GM23338 (cell line): ENCODE measurements at regions not wholly inside any gene's neighbourhood (a gene's known extent, or its start where the extent isn't known, plus 50 kb on each side); places are given as distances from the start of the nearest gene placed in this dataset.
A peak's percentile ranks its signal among the peaks of the same experiment; 100 is the strongest.

ENCODE experiments used
- ATAC-seq: fragments of 200-7000 bp; cut with Tn5 transposase; 3 replicates; pipeline ENCODE4 v1.9.1; 2020
- DNase-seq: peaks from one replicate; pipeline ENCODE4 v3.0.0-alpha.2; 2015; ENCODE audit warnings: low spot score
- H2AFZ ChIP-seq: fragments of 200-600 bp; sonication (generic); 2 replicates; pipeline ENCODE4 v1.8.0; 2016; ENCODE audit warnings: antibody characterized with exemption, mild to moderate bottlenecking, moderate library complexity
- H3F3A ChIP-seq: fragments of 200-600 bp; sonication (generic); replicated peaks from 2 replicates; pipeline ENCODE4 v1.8.0; 2017; ENCODE audit warnings: antibody characterized with exemption, mixed run types, low read depth
- H3K27ac ChIP-seq: fragments of 200-600 bp; sonication (generic); 2 replicates; pipeline ENCODE4 v1.6.1; 2016; ENCODE audit warnings: low read depth
- H3K27me3 ChIP-seq: fragments of 200-600 bp; sonication (generic); 2 replicates; pipeline ENCODE4 v1.8.0; 2016; ENCODE audit warnings: mild to moderate bottlenecking, mixed run types, moderate library complexity; ENCODE audit not compliant: insufficient read depth
- H3K36me3 ChIP-seq: fragments of 200-600 bp; sonication (generic); 2 replicates; pipeline ENCODE4 v1.8.0; 2016; ENCODE audit warnings: mild to moderate bottlenecking; ENCODE audit not compliant: insufficient read depth
- H3K4me1 ChIP-seq: fragments of 200-600 bp; sonication (generic); 2 replicates; pipeline ENCODE4 v1.8.0; 2016; ENCODE audit warnings: mild to moderate bottlenecking, moderate library complexity; ENCODE audit not compliant: insufficient read depth
- H3K4me2 ChIP-seq: fragments of 200-600 bp; sonication (generic); 2 replicates; pipeline ENCODE4 v1.7.1; 2017; ENCODE audit warnings: mixed run types
- H3K4me3 ChIP-seq: fragments of 200-600 bp; sonication (generic); 2 replicates; pipeline ENCODE4 v1.6.1; 2016; ENCODE audit warnings: mixed run types
- H3K79me2 ChIP-seq: fragments of 200-600 bp; sonication (generic); replicated peaks from 2 replicates; pipeline ENCODE4 v1.8.0; 2017; ENCODE audit warnings: mild to moderate bottlenecking; ENCODE audit not compliant: insufficient read depth
- H3K9me2 ChIP-seq: fragments of 200-600 bp; sonication (generic); 2 replicates; pipeline ENCODE4 v1.8.0; 2017; ENCODE audit not compliant: insufficient read depth
- H4K20me1 ChIP-seq: fragments of 200-600 bp; sonication (generic); replicated peaks from 2 replicates; pipeline ENCODE4 v1.8.0; 2017; ENCODE audit warnings: mild to moderate bottlenecking; ENCODE audit not compliant: insufficient read depth
- H3K27ac Mint-ChIP-seq: 2 replicates; pipeline ENCODE4 v1.8.0; 2020; ENCODE audit warnings: inconsistent platforms, mild to moderate bottlenecking, moderate library complexity, mixed read lengths
- H3K27me3 Mint-ChIP-seq: 3 replicates; pipeline ENCODE4 v1.8.0; 2022; ENCODE audit warnings: low read depth, mild to moderate bottlenecking, moderate library complexity, mixed read lengths, inconsistent platforms; ENCODE audit not compliant: insufficient read depth, poor library complexity
- H3K36me3 Mint-ChIP-seq: 3 replicates; pipeline ENCODE4 v1.8.0; 2021; ENCODE audit warnings: low read depth, mild to moderate bottlenecking, inconsistent platforms, moderate library complexity, mixed read lengths
- H3K4me1 Mint-ChIP-seq: 3 replicates; pipeline ENCODE4 v1.8.0; 2020; ENCODE audit warnings: mild to moderate bottlenecking, inconsistent platforms, mixed read lengths
- H3K4me3 Mint-ChIP-seq: 3 replicates; pipeline ENCODE4 v1.8.0; 2021; ENCODE audit warnings: moderate library complexity, mild to moderate bottlenecking, inconsistent platforms, mixed read lengths
- H3K9me3 Mint-ChIP-seq: 3 replicates; pipeline ENCODE4 v1.8.0; 2020; ENCODE audit warnings: moderate library complexity, mild to moderate bottlenecking, inconsistent platforms, mixed read lengths
- CREB1 ChIP-seq: fragments of 250-450 bp; sonication (Bioruptor Pico); IDR thresholded peaks from 2 replicates; pipeline ENCODE4 v1.5.0; 2020; ENCODE audit warnings: low read depth, mild to moderate bottlenecking, moderate library complexity
- ETS1 ChIP-seq: IDR thresholded peaks from 2 replicates; pipeline ENCODE4 v1.6.1; 2016; ENCODE audit warnings: antibody characterized with exemption
- EZH2phosphoT487 ChIP-seq: fragments of 200-600 bp; sonication (generic); IDR thresholded peaks from one replicate; pipeline ENCODE4 v1.8.1; 2018; ENCODE audit warnings: antibody characterized with exemption; ENCODE audit not compliant: unreplicated experiment
- NANOG ChIP-seq: IDR thresholded peaks from 2 replicates; pipeline ENCODE4 v1.6.1; 2016; ENCODE audit warnings: antibody characterized with exemption, borderline replicate concordance
- POLR2AphosphoS5 ChIP-seq: IDR thresholded peaks from 2 replicates; pipeline ENCODE4 v1.6.1; 2016; ENCODE audit warnings: antibody characterized with exemption, low read depth
- ZNF114 ChIP-seq: fragments of 250-450 bp; sonication (Bioruptor Pico); IDR thresholded peaks from 2 replicates; pipeline ENCODE4 v1.5.0; 2020; ENCODE audit warnings: mild to moderate bottlenecking, moderate library complexity
- ZNF331 ChIP-seq: fragments of 250-450 bp; sonication (Bioruptor Pico); IDR thresholded peaks from 2 replicates; pipeline ENCODE4 v1.5.0; 2020; ENCODE audit warnings: low read depth, mild to moderate bottlenecking, moderate library complexity
- TF ChIP-seq, protein P1 (sequence below), 2 experiments: fragments of 200-600 bp in 1 of 2; sonication (generic) in 1 of 2; conservative IDR thresholded peaks; 2 replicates each; pipeline versions ENCODE4 v1.5.1 to v1.6.1; 2016 to 2017; ENCODE audit warnings: antibody characterized with exemption in 2 of 2, low read depth in 2 of 2, mild to moderate bottlenecking in 2 of 2, moderate library complexity in 1 of 2
- TF ChIP-seq, protein P2 (sequence below): fragments of 250-450 bp; sonication (Bioruptor Pico); IDR thresholded peaks from 2 replicates; pipeline ENCODE4 v1.5.0; 2020; ENCODE audit warnings: mild to moderate bottlenecking, moderate library complexity

DNA sequence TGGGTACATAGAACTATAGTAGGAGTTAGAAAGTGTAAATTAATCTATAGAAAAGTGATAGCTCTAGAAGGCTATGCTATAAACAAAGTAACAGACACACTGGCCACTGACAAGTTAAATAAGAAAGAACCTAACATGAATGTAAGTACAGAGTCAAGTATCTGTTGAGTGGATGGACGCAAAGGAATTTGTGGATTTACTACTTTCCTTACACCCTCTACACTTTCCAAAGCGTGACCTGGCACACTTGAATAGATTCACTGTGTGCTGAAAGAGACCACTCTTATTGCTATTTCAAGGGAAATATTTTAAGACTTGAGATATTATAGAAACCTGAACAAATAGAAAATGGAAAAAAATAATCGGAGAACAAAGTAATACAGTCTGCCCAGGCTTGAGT lies 142.8 kb upstream of the SAMSN1 start:
- Histone ChIP-seq H3F3A (no peaks in the 10 kb centered on the region), H3K4me2 (no peak overlapping the region), H3K36me3 (no peaks in the 10 kb centered on the region), H3K4me1 (0 out of 2 replicates have a peak, but pooled peaks cover 7% of the 10 kb centered on the region), H3K27ac (no peak overlapping the region), H3K79me2 (no peaks in the 10 kb centered on the region), H4K20me1 (no peaks in the 10 kb centered on the region), H3K9me2 (peaks cover 20% of the 10 kb centered on the region), H2AFZ (no peak overlapping the region), H3K27me3 (no peaks in the 10 kb centered on the region), H3K4me3 (no peak overlapping the region)
- TF ChIP-seq NANOG: no peak
- Mint-ChIP-seq H3K27me3 (peaks cover 4% of the 10 kb centered on the region), H3K4me3 (no peak overlapping the region), H3K36me3 (0 out of 3 replicates have a peak, but pooled peaks cover 5% of the 10 kb centered on the region), H3K27ac (no peak overlapping the region), H3K4me1 (peaks cover 14% of the 10 kb centered on the region), H3K9me3 (peaks cover 6% of the 10 kb centered on the region; the same call in 1 of the 3 replicates)
- ATAC-seq (no peak), DNase-seq (no peak)

DNA sequence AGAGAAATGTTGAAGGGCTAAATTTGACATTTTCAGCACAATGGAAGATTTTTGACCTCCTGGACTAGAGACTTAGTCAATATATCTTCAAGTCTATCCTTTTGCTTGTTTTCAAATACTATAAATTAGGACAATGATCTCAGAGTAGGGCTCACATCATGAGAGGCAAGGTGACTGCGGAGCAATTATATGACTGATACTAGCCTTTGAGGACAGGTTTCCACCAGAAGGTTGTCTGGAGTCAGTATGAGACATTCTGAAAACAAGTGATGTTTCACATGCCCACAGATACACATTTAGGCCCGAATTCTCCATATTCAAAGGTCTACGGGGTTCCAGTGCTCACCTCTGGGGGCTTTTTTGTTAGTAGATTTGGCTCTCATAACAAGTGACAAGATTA lies 142.3 kb upstream of the SAMSN1 start:
- H3K27ac Mint-ChIP-seq: no peak overlapping the region
- H3K27me3 Mint-ChIP-seq: peaks cover 4% of the 10 kb centered on the region
- Histone ChIP-seq H3F3A (no peaks in the 10 kb centered on the region), H3K27me3 (no peaks in the 10 kb centered on the region), H3K79me2 (no peaks in the 10 kb centered on the region), H3K4me1 (0 out of 2 replicates have a peak, but pooled peaks cover 7% of the 10 kb centered on the region), H3K36me3 (no peaks in the 10 kb centered on the region), H2AFZ (peak overlapping the region; percentile 25; the same call in 1 of the 2 replicates), H3K4me2 (no peak overlapping the region), H4K20me1 (no peaks in the 10 kb centered on the region), H3K4me3 (no peak overlapping the region), H3K27ac (no peak overlapping the region), H3K9me2 (peaks cover 20% of the 10 kb centered on the region)
- peaks cover 14% of the 10 kb centered on the region for H3K4me1 Mint-ChIP-seq
- TF ChIP-seq NANOG (no peak), ZNF331 (CRISPR knock-in tag) (no peak), ETS1 (no peak), EZH2phosphoT487 (no peak), ZNF114 (CRISPR knock-in tag) (no peak), CREB1 (CRISPR knock-in tag) (no peak)
- no peak overlapping the region for H3K4me3 Mint-ChIP-seq
- DNase-seq (no peak), ATAC-seq (no peak)
- H3K36me3 Mint-ChIP-seq: 0 out of 3 replicates have a peak, but pooled peaks cover 5% of the 10 kb centered on the region
- peaks cover 6% of the 10 kb centered on the region; the same call in 1 of the 3 replicates for H3K9me3 Mint-ChIP-seq

DNA sequence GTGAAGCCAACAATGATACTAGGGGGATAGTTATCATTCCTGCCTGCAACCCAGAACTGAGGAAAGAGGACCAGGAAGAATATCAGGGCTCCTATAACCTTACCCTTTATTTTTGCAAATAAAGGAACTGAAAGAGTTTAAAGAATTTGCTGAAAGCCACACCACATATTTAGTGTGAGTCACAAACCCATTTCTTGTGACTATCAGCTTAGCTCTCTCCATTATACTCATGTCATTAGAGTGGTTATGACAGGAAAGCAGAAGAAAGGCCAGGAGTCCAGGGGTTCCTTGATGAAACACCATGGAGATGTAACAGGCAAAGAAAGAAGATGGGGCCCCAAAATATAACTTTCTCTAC lies 141.1 kb upstream of the SAMSN1 start:
- Histone ChIP-seq H3K36me3 (no peaks in the 10 kb centered on the region), H3K4me2 (no peak overlapping the region), H4K20me1 (no peaks in the 10 kb centered on the region), H3K27ac (no peak overlapping the region), H3K4me1 (0 out of 2 replicates have a peak, but pooled peaks cover 7% of the 10 kb centered on the region), H3F3A (no peaks in the 10 kb centered on the region), H3K79me2 (no peaks in the 10 kb centered on the region), H2AFZ (peak overlapping the region; percentile 24; the same call in 1 of the 2 replicates), H3K4me3 (no peak overlapping the region), H3K27me3 (no peaks in the 10 kb centered on the region), H3K9me2 (peaks cover 20% of the 10 kb centered on the region)
- DNase-seq (no peak), ATAC-seq (no peak)
- H3K27ac Mint-ChIP-seq: no peak overlapping the region
- peaks cover 6% of the 10 kb centered on the region; the same call in 1 of the 3 replicates for H3K9me3 Mint-ChIP-seq
- H3K4me3 Mint-ChIP-seq: no peak overlapping the region
- 0 out of 3 replicates have a peak, but pooled peaks cover 2% of the 10 kb centered on the region for H3K36me3 Mint-ChIP-seq
- H3K4me1 Mint-ChIP-seq: peaks cover 14% of the 10 kb centered on the region
- H3K27me3 Mint-ChIP-seq: peaks cover 4% of the 10 kb centered on the region
- TF ChIP-seq POLR2AphosphoS5: no peak
- TF ChIP-seq, protein P1, sequence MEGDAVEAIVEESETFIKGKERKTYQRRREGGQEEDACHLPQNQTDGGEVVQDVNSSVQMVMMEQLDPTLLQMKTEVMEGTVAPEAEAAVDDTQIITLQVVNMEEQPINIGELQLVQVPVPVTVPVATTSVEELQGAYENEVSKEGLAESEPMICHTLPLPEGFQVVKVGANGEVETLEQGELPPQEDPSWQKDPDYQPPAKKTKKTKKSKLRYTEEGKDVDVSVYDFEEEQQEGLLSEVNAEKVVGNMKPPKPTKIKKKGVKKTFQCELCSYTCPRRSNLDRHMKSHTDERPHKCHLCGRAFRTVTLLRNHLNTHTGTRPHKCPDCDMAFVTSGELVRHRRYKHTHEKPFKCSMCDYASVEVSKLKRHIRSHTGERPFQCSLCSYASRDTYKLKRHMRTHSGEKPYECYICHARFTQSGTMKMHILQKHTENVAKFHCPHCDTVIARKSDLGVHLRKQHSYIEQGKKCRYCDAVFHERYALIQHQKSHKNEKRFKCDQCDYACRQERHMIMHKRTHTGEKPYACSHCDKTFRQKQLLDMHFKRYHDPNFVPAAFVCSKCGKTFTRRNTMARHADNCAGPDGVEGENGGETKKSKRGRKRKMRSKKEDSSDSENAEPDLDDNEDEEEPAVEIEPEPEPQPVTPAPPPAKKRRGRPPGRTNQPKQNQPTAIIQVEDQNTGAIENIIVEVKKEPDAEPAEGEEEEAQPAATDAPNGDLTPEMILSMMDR (conservative IDR thresholded peaks at IDR 0.05; ENCODE audit: low read depth in 2 of 2): no peak
- TF ChIP-seq, protein P2, sequence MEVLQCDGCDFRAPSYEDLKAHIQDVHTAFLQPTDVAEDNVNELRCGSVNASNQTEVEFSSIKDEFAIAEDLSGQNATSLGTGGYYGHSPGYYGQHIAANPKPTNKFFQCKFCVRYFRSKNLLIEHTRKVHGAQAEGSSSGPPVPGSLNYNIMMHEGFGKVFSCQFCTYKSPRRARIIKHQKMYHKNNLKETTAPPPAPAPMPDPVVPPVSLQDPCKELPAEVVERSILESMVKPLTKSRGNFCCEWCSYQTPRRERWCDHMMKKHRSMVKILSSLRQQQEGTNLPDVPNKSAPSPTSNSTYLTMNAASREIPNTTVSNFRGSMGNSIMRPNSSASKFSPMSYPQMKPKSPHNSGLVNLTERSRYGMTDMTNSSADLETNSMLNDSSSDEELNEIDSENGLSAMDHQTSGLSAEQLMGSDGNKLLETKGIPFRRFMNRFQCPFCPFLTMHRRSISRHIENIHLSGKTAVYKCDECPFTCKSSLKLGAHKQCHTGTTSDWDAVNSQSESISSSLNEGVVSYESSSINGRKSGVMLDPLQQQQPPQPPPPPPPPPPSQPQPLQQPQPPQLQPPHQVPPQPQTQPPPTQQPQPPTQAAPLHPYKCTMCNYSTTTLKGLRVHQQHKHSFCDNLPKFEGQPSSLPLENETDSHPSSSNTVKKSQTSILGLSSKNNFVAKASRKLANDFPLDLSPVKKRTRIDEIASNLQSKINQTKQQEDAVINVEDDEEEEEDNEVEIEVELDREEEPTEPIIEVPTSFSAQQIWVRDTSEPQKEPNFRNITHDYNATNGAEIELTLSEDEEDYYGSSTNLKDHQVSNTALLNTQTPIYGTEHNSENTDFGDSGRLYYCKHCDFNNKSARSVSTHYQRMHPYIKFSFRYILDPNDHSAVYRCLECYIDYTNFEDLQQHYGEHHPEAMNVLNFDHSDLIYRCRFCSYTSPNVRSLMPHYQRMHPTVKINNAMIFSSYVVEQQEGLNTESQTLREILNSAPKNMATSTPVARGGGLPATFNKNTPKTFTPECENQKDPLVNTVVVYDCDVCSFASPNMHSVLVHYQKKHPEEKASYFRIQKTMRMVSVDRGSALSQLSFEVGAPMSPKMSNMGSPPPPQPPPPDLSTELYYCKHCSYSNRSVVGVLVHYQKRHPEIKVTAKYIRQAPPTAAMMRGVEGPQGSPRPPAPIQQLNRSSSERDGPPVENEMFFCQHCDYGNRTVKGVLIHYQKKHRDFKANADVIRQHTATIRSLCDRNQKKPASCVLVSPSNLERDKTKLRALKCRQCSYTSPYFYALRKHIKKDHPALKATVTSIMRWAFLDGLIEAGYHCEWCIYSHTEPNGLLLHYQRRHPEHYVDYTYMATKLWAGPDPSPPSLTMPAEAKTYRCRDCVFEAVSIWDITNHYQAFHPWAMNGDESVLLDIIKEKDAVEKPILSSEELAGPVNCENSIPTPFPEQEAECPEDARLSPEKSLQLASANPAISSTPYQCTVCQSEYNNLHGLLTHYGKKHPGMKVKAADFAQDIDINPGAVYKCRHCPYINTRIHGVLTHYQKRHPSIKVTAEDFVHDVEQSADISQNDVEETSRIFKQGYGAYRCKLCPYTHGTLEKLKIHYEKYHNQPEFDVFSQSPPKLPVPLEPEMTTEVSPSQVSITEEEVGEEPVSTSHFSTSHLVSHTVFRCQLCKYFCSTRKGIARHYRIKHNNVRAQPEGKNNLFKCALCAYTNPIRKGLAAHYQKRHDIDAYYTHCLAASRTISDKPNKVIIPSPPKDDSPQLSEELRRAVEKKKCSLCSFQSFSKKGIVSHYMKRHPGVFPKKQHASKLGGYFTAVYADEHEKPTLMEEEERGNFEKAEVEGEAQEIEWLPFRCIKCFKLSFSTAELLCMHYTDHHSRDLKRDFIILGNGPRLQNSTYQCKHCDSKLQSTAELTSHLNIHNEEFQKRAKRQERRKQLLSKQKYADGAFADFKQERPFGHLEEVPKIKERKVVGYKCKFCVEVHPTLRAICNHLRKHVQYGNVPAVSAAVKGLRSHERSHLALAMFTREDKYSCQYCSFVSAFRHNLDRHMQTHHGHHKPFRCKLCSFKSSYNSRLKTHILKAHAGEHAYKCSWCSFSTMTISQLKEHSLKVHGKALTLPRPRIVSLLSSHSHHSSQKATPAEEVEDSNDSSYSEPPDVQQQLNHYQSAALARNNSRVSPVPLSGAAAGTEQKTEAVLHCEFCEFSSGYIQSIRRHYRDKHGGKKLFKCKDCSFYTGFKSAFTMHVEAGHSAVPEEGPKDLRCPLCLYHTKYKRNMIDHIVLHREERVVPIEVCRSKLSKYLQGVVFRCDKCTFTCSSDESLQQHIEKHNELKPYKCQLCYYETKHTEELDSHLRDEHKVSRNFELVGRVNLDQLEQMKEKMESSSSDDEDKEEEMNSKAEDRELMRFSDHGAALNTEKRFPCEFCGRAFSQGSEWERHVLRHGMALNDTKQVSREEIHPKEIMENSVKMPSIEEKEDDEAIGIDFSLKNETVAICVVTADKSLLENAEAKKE (CRISPR knock-in tag): no peak
